Endothelial cell of hepatic sinusoid (primary cell): ENCODE measurements at regions not wholly inside any gene's neighbourhood (a gene's known extent, or its start where the extent isn't known, plus 50 kb on each side); places are given as distances from the start of the nearest gene placed in this dataset.

ENCODE experiments used
- in situ Hi-C: cut with HindIII; loops from 2 replicates; pipeline ENCODE4 v1.10.0; 2017; ENCODE audit warnings: low sequenced_read_pairs

DNA sequence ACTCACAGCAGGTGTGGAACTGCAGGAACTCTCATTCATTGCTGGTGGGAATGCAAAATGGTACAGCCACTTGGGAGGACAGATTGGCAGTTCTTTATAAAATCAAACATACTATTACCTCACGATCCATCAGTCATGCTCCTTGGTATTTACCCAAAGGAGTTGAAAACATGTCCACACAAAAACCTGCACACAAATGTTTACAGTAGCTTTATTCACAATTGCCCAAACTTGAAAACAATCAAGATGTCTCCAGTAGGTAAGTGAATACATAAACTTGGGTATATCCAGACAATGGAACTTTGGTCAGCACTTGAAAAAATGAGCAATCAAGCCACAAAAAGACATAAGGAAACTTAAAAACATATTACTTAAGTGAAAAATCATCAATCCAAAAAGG lies 215.5 kb downstream of the IRX1 start:
- in situ Hi-C loops: no loop called here

DNA sequence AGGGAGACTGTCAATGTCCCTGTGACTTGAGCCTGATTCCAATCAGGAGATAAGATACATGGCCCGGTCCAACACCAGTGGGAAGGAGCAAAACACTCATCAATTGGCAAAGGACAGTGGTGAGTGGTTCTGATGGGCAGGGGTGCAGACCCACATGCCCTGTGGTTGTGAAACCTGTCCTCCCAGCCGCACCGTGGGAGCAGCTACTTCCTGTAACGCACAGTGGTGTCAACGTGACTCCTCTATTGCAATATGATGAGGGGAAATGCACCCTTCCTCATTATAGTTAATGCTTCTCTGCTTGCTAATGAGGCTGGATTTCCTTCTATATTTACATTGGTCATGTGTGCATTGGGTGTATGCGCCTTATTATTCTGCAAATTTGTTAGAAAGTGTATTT lies 223.0 kb downstream of the IRX1 start:
- in situ Hi-C loops: no loop called here

DNA sequence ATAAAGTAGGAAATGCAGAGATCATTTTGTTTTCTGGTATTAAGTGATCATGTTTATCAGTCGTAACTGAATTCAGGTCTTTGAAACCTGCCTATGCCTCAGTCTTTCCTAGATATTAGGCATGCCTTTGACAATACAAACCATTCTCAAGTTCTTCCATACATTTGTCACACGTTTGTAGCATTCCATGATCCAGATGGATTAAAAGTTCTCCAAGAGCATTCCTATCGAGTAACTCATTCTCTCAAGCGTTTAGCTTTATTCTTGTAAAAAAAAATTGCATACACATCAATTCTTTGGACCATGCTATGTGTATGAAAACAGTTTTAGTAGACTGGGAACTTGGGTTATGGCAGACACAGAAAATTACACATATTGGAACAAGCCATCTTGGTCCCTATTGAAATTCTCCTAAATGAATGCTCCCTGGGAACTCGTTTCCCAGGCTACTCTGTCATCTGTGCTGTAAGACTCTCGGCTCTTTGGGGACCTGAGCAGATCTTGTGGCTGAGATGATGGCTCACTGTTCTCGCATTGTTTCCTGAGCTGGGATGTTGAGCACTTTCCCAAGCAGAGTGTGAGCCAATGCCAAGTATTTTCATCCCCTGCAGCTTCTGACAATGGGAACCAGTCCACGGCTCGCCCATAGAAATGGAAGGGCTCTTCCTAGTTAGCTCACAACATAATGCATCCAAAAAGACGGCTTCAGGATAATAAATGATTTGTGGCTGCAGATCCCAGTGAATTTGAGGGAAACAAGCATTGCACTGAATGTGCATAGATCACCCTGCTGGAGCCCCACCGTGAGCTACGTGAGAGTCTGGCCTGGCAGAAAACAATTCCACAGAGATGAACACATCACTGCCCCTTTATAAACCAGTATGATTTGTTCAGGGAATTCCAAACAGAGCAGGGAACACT lies 230.2 kb downstream of the IRX1 start:
- in situ Hi-C loops: no loop called here

DNA sequence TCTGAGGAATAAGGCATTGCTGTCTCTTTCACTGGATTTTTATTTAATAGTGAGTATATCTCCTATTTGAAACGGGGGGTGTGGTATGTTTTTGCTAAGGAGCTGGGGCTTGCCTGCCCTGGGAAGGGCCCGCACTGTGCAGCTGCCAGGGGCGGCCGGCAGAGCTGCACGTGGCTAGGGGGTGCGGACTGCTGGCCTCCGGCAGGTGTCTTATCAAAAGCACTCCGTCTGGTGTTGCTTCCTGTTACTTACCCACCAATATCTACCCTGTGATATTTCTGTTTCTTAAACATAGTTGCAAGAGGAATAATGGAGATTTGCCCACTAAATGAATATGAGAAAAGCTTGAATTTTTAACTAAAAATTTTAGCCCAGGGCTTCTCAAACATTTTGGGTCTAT lies 232.0 kb downstream of the IRX1 start:
- in situ Hi-C loops: no loop called here

DNA sequence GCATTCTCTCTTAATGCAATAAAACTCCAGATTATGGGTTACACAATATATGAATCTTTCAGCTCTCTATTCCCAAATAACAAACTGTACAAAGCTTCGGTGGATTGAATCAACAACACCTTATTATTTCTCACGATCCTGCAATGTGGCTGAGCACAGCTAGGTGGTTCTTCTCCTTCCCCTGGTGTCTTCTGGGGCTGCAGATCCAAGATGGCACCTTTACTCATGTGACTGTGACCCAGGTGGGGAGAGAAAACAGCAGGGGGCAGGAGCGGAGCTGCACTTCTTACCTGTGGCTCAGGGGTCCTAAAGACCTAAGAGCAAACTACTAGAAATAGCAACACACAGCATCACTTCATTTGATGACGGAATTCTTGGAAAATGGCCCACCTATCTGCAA lies 233.1 kb downstream of the IRX1 start:
- in situ Hi-C loops: no loop called here

DNA sequence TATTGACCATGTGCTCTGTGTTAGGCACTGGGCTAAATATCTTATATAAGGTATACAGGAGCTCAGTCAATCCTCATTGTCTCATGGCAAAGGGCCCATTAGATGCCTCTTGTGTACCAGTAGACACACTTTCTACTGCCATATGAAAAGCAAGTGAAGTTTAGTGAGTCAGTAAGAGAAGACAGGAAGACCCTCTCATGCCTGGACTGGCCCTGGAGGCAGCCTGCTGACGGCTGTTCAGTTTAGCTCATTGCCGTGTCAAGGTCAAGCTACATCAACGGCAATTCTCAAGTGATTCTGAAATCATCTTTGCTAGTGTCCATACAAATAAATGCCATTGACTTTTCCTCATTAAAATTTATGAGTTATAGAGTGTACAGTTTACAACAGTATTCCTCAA lies 237.9 kb downstream of the IRX1 start:
- in situ Hi-C loops: no loop called here

DNA sequence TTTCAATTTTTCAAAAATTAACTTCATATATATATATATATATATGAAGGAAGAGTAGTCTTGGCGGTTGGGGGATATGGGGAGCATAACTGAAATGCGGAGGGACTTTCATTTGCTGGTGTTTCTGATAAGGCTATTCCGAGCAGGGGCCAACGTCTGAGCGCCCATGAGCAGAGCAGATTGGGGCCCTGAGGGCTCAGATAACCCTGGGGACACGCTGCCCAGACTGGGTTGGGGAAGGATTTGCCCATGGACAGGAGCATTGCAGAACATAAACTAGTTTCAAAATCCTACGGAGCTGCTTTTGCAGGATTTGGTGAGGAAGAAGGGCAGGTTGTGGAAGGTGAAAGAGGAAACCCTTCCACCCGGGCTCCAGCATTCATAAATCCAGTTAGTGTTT lies 240.2 kb downstream of the IRX1 start:
- in situ Hi-C loops: no loop called here

DNA sequence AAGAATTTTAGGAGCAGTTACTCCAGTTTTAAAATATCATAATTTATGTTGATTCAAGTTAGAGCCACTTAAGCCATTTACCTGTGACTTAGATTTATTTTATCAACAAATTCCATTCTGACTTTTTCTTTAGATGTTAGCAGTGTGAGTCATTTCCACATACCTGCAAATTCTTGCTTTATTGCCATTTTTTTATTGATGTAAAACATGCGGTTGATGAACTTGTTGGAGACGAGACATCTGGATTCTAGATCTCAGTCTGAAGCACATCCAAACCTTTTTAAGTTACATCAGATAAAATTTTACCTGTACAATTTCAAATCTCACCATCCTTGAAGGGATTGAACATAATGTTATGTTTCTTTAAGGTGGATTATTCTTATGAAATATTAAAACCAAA lies 240.9 kb downstream of the IRX1 start:
- in situ Hi-C loops: no loop called here

DNA sequence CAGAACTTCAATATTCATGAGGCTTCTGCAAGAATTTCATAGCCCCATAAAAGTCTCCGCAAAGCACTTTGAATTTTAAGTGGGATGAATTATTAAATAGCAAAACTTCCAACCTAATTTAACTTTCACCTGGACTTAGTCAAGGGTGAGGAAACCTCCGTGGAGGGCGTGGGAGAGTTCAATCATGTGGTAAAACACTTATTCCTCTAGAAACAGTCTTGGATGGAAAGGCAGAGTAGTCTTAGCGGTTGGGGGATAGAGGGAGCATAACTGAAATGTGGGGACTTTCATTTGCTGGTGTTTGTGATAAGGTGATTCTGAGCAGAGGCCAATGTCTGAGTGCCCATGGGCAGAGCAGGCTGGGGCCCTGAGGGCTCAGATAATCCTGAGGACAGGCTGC lies 241.9 kb downstream of the IRX1 start:
- in situ Hi-C loops: no loop called here

DNA sequence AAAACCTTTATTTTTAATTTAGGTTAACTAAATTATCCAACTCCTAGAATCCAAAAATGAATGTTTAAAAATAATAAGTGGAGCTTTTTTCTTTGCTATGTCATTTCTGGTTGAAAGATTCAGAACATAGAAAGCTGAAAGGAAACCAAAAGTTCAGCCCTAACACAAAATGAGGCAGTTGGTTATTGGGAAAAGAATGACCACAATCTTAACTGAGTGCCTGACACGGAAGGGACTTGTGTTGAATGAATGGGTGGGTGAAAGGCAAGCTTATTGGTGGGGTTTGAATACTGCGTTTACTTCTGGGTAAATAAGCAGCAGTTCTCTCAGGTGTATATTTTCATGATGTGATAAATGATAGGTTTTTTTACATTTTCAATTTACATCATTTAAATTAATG lies 243.5 kb downstream of the IRX1 start:
- in situ Hi-C loops: no loop called here

DNA sequence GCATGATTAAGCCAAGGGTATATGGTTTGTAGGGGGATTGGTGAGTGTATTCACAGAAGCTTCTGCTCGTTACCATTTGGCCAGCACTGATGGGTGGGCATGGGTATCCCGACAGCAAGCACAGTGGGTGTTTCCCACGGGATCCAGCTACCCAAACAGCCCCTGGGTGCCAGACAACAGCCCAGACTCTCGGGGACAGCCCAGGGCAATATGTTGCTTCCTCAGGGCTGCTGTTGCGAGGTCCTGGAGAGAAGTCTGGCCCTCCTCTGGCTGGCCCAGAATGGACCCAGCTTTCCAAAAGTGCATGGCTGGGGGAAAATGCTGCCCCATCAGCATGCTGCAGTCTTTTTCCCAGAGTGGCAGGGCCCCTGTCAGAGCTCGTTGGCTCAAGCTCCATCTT lies 247.0 kb downstream of the IRX1 start:
- in situ Hi-C loops: no loop called here

DNA sequence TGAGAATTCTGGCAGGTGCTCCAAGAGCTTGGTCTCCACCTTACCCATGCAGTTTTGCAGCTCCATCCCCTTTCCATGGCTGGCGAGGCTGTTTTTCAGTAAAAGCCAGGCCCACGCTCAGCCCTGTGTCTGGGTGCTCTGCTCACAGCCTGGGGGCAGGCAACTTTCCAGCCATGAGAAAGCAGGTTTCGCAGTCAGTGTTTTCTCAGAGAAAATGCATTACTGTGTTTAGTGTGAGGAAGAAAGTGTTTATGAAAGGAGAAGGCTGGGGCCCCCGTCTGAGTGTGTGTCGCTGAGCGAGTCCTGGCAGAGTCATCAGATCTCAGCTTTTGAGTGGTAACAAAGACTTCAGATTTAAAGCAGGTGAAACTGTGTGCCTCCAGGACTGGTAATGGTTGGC lies 248.1 kb downstream of the IRX1 start:
- in situ Hi-C loops: no loop called here

DNA sequence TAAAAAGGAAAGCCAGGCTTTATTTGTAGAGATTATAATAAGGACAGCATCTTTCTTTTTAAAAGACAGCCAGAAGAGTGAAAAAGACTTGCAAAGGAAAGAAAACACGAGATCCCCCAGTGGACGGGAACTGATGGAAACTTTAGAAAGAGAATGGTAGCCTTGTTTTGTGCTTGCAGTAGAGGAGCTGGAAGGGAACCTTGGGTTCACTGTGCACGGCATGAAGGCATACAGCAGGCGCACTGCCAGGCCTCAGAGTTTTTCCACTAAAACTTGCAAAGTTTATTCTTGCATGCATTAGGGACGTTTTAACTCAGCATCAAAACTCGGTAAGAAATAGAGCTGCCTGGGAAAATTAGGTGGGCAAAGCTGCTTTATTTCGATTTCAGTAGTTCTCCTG lies 248.6 kb downstream of the IRX1 start:
- in situ Hi-C loops: no loop called here

DNA sequence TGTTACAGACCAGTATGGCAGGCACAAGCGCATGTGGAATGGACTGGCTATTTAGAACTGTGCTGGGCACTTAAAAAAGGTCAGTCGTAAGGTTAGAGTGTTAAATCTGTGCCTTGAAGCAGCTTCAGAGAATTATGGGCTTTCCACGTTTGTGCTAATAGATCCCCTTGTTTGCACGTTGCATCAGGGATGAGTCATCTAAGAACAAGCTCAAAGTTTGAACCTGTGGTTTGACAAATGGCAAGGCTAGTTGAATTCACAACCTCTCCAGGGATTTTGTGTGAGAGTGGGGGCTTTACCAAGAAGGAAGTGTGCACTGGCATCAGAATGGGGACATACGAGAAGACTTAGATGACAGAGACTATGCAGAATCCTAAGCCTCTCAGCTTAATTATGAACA lies 249.6 kb downstream of the IRX1 start:
- in situ Hi-C loops: no loop called here

DNA sequence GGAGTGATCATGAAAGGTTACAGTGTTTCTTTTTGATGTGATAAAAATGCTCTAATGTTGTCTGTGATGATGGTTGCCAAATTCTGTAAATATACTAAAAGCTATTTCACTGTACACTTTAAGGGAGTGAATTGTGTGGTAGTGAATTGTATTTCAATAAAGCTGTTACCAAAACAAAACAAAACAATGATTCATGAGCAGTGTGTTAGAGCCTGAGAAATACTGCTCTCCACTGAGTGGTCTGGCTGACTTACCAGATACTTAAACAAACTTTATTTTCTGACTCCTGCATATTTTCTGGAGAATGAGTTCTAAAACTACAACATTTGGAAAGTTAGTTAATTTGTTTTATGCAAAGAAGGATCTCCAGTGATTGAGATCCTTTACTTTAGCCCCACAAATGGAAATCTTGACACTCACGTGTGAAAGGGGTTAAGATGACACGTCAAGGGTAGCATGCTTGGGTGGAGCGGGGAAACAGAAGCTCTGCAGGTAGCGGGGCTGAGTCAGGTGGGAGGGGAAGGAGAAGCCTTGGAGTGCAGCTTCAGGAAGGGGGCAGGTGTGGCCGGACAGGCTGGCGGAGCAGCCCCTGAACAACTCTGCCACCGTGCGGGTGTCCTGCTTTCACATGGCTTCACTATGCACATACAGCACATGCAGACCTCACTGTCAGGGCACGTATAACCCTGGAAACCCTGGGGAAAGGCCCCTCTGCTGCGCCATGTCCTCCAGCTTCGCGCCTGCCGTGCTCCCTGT lies 256.7 kb downstream of the IRX1 start:
- in situ Hi-C loops: no loop called here

DNA sequence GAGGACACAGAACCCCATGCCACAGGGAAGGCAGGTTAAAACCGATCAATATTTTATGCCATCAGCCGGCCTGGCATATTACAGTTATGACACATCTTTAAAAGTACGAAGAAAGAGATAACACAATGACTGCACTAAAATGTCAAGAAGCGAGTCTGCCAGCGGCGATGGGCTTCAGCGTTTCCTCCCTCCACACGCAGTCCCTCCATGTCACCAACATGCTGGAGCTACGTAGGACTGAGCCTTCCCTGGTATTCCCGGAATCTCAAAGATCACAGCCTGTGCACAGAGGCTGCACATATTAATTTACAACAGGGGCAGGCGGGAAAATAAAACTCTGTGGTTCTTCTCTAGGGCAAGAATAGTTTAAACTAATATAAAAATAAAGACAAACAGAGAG lies 257.7 kb downstream of the IRX1 start:
- in situ Hi-C loops: no loop called here

DNA sequence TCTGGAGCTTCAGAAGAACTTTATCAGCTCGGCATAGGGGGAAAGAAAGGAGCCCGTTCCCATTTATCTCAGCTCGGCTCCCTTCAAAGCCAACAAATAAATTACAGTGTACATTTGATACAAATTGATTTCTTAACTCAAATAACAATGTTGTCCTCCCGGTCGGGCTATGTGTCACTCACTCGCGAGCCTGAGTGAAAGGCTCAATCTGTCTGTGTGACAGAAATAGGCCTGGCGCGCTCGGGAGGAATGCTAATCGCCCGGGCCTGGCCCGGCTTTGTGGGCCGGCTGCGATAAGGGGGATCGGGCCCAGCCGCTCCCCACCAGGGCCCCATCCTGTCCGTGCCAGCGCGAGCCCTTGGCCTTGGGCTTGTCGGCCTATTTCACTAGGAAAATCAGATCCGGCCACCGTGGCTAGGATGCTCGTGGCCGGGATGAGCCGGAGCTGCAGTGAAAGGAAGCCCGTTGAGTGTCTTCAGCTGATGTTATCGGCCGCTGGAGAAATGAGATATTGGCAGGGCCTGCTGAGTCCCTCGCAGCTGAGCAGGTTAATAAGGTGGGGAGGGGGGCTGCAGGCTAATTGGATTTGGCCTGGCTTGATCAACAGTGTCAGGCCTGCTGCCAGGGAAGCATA lies 258.7 kb downstream of the IRX1 start:
- in situ Hi-C loops: no loop called here

DNA sequence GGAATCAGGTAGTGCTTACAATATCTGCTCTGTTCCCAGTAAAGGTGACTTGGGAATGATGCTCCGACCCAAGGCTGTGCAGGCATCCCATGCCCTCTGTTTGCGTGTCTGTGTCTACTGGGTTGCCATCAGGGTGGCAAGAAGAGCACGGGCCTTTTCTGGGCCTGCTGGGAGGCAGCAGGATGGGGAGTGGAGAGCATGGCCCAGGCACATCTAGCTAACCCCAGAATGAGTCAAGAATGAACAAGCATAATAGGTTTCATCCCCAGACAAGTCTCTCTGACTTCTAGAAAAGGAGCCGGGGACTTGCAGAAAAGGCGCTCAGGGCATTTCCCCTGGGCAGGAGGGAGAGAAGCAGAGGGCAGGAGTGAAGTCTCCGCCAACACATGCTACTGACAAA lies 260.4 kb downstream of the IRX1 start:
- in situ Hi-C loops: no loop called here

DNA sequence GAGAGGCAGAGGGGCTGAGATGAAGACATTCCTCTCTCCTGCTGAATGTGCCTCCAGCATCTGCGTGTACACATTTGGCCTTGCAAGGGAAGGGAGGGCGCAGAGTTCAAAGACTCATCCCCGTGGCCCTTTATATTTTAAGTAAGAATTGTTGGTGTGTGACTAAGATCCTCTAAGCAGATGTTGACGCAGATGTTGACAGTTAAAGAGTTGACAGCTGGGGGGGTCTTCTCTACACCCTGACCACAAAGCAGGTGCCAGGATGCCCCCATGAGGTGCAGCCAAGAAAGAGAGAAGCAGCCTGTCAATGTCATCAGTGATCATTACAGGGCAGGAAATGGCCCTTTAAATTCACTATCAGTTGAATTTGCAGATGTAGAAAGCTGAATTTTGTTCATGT lies 262.9 kb downstream of the IRX1 start:
- in situ Hi-C loops: no loop called here

DNA sequence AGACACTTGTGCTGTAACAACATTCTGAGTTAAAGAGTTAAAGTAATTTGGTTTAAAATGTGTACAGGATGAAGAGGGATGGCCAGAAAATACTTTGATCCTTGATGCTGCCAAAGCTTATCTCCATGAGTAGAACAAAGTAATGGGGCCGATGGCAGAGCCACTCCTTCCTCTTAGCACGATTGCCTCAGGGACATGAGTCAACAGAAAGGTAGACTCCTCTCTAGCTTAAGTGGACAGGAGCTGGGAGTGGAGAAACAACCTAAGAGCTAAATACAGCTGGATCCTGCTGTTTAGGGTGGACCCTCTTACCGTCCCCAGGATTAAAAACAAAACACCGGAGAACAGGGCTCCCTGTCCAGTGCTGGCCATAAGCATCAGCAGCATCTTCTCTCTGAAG lies 267.3 kb downstream of the IRX1 start:
- in situ Hi-C loops: no loop called here

DNA sequence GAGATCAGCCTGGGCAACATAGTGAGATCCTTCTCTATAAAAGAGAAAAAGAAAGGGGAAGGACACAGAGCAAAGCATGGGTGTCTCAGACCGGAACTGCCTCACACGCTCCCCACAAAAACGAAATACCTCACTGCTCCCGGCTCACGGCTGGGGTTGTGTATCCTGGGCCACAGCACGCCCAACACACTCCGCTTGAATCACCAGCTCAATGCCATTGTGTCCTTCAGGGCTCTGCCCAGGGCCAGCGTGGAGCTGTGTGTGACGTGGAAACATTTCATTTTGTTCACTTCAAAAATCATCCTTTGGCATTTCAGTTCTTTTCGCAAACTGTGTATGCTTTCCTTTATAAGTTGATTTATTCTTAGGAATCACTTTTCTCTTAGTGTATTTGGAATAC lies 279.5 kb downstream of the IRX1 start:
- in situ Hi-C loops: no loop called here

DNA sequence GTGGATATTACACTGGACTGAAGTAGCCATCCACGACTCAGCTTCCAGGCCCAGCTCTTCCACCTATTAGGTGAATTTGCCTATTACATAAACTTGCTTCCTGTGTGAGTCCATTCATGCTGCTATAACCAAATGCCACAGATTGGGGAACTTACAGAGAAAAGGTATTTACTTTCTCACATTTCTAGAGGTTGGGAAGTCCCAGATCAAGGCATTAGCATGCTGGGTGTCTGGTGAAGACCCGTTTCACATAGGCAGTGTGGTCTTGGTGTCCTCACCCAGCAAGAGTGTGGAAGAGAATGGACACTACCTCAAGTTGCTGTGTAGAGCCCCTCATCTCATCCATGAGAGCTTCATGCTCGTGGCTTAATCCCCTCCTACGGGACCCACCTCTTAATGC lies 282.6 kb downstream of the IRX1 start:
- in situ Hi-C loops: no loop called here
